GM19452 (cell line): ENCODE measurements at regions not wholly inside any gene's neighbourhood (a gene's known extent, or its start where the extent isn't known, plus 50 kb on each side); places are given as distances from the start of the nearest gene placed in this dataset.
"Not testable (repeated sequence)": the region's sequence is repeated elsewhere in the genome, so short reads cannot be mapped to it uniquely, and the experiment has no call there.

Experiments used
- ATAC-seq: cut with Tn5 transposase; IDR thresholded peaks from one replicate; pipeline ENCODE4 v1.9.1; 2021; ENCODE audit not compliant: unreplicated experiment

DNA sequence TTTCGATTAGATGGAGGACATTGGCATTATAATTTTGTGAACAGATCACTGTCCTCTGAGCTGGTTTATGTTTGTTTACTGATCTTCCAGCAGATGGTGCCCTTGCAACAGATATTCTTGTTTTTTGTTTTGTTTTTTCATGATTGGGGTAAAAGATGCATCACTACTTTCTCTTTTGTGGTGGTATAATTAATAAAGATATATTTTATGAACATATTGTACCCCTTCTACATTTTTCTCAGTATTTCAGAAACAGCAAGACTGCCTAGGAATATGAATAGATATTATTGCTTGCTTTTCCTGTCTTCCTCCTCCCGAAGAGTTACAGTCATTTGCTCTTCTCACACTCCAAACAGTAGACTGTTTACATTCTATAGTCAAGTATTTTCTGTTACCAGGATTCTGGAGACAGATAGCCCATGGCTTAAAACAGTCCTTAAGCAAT lies 905.2 kb downstream of the TRAM1L1 start:
- no peak for ATAC-seq

DNA sequence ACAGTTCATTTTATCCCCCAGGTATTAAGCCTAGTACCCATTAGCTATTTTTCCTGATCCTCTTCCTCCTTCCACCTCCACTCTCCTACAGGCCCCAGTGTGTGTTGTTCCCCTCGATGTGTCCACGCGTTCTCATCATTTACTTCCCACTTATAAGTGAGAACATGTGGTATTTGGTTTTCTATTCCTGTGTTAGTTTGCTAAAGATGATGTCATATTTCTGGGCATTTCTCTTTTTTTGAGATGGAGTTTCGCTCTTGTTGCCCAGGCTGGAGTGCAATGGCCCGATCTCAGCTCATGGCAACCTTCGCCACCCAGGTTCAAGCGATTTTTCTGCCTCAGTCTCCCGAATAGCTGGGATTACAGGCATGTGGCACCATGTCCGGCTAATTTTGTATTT lies 934.0 kb downstream of the TRAM1L1 start:
- ATAC-seq = not testable (repeated sequence)

GRCh38 chr4:116150152-116150551 lies 935.2 kb downstream of the TRAM1L1 start:
- no peak for ATAC-seq

- ATAC-seq = no peak
Observed at GRCh38 chr4:116143198-116143597, 942.2 kb downstream of the TRAM1L1 start.

- no peak for ATAC-seq
Observed at GRCh38 chr4:116132946-116133345, 952.4 kb downstream of the TRAM1L1 start.

DNA sequence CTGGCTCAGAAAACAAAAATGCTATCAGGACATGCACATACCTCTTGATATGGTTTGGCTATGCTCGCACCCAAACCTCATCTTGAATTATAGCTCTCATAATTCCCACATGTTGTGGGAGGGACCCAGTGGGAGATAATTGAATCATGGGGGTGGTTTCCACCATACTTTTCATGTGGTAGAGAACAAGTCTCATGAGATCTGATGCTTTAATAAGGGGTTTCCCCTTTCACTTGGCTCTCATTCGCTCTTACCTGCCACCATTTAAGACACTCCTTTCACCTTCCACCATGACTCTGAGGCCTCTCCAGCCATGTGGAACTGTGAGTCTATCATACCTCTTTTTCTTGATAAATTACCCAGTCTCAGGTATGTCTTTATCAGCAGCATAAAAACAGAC lies 958.6 kb downstream of the TRAM1L1 start:
- ATAC-seq = no peak

DNA sequence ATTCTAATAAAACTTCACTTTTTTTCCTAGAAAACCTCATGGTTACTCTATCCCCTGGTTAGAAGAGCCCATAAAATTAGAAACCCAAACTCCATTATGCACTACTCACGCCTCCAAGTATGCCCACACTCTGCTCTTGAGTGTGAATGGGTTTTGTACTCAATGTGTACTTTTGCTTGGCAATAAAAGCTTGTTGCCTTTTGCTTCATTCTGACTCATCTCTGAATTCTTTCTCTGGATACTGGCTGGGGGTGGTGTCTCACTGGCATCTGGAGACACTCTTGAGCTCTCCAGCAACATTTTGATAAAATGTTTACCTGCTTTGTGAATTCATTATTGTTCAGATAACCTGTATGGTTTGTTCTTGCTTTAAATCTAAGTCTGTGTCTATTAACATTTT lies 963.3 kb downstream of the TRAM1L1 start:
- no peak for ATAC-seq

GRCh38 chr4:116118221-116118620 lies 967.2 kb downstream of the TRAM1L1 start:
- ATAC-seq = no peak

DNA sequence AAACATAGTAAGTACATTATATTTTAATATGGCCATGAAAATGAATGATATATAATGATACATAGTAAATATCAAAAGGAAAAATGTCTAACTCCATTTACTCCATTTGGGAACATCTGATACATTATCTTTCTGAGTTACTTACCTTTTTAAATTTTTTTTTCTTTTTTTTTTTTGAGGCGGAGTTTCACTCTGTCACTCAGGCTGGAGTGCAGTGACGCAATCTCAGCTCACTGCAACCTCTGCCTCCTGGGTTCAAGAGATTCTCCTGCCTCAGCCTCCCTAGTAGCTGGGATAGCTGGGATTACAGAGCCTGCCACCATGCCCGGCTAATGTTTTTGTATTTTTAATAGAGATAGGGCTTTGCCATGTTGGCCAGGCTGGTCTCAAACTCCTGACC lies 972.5 kb downstream of the TRAM1L1 start:
- not testable (repeated sequence) for ATAC-seq

DNA sequence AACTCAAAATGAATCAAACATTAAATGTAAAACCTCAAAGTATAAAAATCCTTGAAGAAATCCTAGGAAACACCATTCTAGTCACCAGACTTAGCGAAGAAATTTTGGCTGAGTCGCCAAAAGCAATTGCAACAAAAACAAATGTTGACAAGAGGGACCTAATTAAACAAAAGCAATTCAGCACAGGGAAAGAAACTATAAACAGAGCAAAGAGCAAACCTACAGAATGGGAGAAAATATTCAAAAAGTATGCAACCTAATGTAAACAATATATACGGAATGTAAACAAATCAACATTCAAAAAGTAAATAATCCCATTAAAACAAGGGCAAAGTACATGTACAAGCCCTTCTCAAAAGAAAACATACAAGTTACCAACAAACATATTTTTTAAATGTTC lies 974.7 kb downstream of the TRAM1L1 start:
- no peak for ATAC-seq

GRCh38 chr4:116108606-116109005 lies 976.8 kb downstream of the TRAM1L1 start:
- no peak for ATAC-seq

GRCh38 chr4:116101321-116101720 lies 984.1 kb downstream of the TRAM1L1 start:
- no peak for ATAC-seq

GRCh38 chr4:116099596-116099995 lies 985.8 kb downstream of the TRAM1L1 start:
- ATAC-seq = no peak

DNA sequence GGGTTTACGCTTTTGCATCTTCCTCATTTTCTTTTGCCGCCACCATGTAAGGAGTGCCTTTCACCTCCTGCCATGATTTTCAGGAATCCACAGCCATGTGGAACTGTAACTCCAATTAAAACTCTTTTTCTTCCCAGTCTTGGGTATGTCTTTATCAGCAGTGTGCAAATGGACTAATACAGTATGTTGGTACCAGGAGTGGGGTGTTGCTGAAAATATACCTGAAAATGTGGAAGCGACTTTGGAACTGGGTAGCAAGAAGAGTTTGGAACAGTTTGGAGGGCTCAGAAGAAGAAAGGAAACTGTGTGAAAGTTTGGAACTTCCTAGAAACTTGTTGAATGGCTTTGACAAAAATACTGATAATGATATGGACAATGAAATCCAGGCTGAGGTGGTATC lies 983.9 kb upstream of the NDST4 start:
- not testable (repeated sequence) for ATAC-seq

DNA sequence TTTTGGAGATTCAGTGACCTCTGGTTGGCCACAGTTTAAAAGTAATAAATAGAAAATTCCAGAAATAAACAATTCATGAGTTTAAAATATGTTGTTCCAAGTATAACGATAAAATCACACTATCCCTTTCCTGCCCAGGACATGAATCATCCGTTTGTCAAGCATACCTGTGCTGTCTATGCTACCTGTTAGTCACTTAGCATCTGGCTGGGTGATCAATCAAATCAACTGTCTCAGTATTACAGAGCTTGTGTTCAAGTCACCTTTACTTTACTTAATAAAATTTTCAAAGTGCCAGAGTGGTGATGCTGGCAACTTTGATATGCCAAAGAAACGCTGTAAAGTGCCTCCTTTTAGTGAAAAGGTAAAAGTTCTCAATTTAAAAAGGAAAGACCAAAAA lies 979.5 kb upstream of the NDST4 start:
- no peak for ATAC-seq

GRCh38 chr4:116088771-116089170 lies 975.4 kb upstream of the NDST4 start:
- no peak for ATAC-seq

DNA sequence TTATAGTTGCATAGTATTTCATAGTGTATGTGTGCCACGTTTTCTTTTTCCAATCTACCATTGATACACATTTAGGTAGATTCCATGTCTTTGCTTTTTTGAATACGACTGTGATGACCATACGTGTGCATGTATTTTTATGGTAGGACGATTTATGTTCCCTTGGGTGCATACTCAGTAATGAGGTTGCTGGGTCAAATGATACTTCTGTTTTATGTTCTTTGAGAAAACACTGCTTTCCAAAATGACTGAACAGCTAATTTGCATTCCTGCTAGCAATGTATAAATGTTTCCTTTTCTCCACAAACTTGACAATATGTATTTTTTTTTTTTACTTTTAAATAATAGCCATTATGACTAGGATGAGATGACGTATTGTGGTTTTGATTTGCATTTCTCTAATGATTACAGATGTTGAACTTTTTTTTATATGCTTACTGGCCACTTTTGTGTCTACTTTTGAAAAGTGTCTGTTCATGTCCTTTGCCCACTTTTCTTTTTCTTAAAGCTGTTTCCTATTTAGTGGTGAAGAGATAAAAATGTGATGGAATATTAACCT lies 969.5 kb upstream of the NDST4 start:
- ATAC-seq = no peak

- ATAC-seq = no peak
Observed at GRCh38 chr4:116073051-116073450, 959.6 kb upstream of the NDST4 start.

GRCh38 chr4:116070283-116070682 lies 956.9 kb upstream of the NDST4 start:
- no peak for ATAC-seq

GRCh38 chr4:116066711-116067245 lies 953.4 kb upstream of the NDST4 start:
- no peak for ATAC-seq

DNA sequence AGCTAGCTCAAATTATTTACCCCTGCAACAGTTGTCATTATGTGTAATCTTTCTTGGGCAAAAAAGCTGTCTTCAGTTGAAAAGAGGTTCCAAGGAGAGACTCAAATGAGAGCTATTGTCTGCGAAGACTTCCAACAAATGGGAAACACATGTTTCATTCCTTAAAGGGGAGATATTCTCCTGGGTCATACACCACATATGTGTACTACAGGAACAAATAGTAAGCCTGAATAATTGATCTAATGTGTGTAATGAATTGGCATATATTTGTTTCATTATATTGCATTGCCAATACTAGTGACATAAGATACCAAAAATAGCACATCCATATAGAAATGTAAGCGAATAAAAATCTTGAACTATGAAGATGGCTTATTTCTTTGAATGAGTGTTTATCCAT lies 950.9 kb upstream of the NDST4 start:
- no peak for ATAC-seq

GRCh38 chr4:116059361-116059760 lies 945.9 kb upstream of the NDST4 start:
- ATAC-seq = no peak

- no peak for ATAC-seq
Observed at GRCh38 chr4:116058129-116058528, 944.7 kb upstream of the NDST4 start.
